Astrocyte of the cerebellum (primary cell): ENCODE measurements at regions not wholly inside any gene's neighbourhood (a gene's known extent, or its start where the extent isn't known, plus 50 kb on each side); places are given as distances from the start of the nearest gene placed in this dataset.
A peak's percentile ranks its signal among the peaks of the same experiment; 100 is the strongest.

Source experiments
- DNase-seq: peaks from one replicate; pipeline ENCODE4 v3.0.0-alpha.2; 2011; ENCODE audit warnings: low read depth
- H3K4me3 ChIP-seq: 2 replicates; pipeline ENCODE4 v1.5.1; 2011; ENCODE audit warnings: mild to moderate bottlenecking, low read depth, low read length, moderate library complexity
- CTCF ChIP-seq: IDR thresholded peaks from 2 replicates; pipeline ENCODE4 v1.5.1; 2012; ENCODE audit warnings: low read length, low read depth, moderate library complexity, mild to moderate bottlenecking; ENCODE audit errors: missing control alignments
- in situ Hi-C: cut with HindIII; loops from 2 replicates; pipeline ENCODE4 v1.10.0; 2017; ENCODE audit warnings: low sequenced_read_pairs

DNA sequence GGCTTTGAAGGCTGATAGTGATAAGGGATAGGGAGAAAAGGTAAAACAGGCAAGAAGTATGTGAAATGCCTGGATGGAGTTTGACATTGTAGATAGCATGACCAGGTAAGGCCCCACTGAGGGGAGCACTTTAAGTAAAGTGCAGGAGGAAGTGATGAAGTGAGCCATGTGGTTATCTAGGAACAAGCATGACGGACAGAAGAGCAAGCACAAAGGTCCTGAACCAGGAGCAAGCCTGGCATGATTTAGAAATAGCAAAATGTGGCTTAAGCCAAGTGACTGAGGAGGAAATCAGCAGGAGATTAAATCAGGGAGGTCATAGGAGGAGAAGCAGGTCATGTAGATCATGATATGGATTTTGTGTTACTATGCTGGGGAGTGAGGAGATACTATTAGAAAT, 129.2 kb downstream of the GLUL start:
- DNase-seq, result no peak
- TF ChIP-seq CTCF, result no peak
- in situ Hi-C loops, result no loop called here
- H3K4me3 ChIP-seq, result no peak overlapping the region

DNA sequence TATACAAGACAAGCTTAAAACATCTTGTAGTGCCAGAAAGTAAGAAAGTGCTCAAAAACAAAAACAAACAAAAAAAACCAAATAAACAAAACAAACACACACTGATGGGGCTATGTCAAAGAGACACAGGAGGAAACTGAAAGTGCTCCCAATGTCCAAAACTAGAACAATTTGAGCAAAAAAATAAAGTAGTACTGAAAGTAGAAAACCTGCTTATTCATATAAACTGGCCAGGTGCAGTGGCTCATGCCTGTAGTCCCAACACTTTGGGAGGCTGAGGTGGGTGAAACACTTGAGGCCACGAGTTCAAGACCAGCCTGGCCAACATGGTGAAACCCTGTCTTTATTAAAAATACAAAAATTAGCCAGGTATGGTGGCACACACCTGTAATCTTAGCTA, 129.9 kb downstream of the GLUL start:
- no peak overlapping the region for H3K4me3 ChIP-seq
- no peak for DNase-seq
- TF ChIP-seq CTCF, result no peak
- in situ Hi-C loops, result no loop called here

DNA sequence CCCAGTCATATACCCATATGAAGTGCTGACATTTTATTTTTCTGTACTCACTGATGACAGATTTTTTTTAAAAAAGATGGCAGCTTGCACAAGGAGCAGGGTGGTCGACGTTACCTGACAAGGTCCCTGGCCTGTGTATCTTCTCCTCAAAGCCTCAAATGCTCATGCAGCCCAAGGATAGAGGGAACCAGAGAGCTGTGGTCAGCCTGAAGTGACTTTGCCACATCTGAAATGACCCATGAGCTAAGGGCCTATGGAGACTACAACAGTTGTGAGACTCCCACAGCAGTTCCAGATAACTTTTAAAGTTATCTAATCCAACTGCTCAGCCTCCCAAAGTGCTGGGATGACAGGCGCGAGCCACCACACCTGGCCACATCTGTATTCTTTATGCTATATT, 131.1 kb downstream of the GLUL start:
- in situ Hi-C loops, result no loop called here
- no peak for TF ChIP-seq CTCF
- no peak overlapping the region for H3K4me3 ChIP-seq
- DNase-seq, result no peak

DNA sequence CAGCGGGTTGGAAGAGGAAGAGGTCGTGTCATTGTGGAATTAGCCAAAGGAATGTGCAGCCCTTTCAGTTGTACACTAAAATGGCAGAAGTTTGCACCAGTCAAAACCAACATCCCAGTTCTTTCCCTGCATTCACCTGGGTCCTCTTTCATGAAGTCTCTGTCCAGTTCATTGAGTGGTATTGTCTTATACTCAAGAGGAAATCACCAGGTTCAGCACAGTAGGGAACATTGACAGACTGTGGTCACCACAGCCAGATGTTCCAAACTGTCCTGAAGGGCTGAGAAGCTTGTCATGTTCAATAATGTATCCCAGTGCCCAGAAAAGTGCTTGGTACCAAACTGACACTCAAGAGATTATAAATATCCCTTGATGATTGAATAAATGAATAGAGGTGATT, 131.6 kb downstream of the GLUL start:
- DNase-seq, result no peak
- TF ChIP-seq CTCF, result no peak
- H3K4me3 ChIP-seq, result no peak overlapping the region
- in situ Hi-C loops, result no loop called here

DNA sequence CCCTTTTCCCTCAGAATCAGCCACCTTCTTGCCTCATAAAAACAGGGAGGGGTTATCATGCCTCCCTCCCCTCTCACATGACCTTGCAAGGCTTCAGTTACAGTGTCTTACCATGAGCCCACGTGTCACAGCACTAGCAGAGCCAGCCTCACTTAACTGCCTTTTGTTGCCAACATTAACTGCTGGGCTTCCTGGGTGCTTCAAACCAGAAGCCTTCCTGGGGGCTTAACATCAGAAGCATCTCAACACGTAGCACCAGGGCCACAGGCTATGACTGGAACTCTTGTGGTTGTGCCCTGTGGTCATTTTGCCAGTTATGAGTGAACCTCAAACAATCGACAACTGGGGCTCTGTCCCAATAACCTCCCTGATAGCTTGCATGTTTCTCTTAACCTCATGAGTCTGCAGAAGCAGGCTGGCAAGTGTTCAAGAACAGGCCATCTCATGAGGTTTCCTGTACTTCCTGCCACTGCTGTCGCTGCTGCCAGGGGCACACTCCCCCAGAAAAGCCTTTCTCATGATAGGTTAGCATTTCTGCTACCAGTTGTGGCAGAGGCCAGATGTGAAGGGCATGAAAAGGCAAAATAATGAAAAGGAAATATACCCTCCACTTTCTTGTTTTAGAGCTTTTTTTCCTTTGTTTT, 132.2 kb downstream of the GLUL start:
- in situ Hi-C loops, result no loop called here
- no peak overlapping the region for H3K4me3 ChIP-seq
- peak; percentile 31 for DNase-seq
- TF ChIP-seq CTCF, result no peak

DNA sequence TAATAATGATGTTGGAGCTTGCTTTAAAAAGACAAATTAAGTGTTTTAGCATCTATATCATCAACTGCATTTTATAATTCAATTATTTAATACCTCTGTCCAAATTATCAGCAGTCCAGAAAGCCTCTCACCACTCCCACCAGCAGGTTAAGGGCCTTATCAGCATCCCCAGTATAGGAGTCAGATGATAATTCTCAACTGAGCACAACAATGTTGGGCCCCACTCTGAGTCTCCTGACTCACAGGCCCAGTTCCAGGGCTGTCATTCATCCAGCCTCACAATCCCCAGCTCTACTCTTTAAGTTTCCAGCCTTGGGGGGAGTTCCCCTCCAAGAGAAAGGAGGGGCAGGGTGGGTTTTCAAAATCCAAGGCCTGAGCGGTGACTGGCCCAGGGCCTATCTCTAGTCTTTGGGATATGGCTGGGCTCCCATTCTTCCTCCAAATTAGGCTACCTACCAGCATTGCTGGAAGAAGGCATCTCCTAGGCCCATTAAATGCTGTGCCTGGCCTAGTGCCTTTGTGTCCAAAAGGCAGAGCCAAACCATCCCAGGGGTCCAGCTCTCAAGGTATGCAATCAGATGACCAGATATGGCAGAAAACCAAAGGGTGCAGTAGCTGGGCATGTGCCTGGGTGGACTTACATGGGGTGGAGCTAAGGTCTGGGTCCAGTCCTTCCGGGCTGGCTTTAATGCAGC, 134.1 kb downstream of the GLUL start:
- in situ Hi-C loops, result no loop called here
- no peak for TF ChIP-seq CTCF
- no peak for DNase-seq
- no peak overlapping the region for H3K4me3 ChIP-seq
